ENCODE measurements at regions not wholly inside any gene's neighbourhood (a gene's known extent, or its start where the extent isn't known, plus 50 kb on each side); places are given as distances from the start of the nearest gene placed in this dataset.

DNA sequence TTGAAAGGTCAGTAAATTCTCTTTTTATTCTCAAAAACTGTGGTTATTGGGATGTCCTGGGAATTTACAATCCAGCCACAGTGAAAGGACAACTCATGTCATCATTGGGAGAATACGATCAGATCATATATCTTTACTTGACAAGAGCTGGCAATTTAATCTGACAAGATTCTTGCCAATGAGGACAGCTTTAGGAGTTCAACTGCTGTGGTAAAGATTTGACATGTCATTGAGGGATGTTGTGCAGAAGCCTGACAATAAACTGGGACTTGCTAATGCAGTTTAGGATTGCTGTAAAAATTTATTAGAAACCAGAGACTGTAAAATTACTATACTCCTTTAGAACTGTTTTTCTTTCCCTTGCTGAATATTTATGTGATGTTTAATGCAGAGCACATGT lies 1131.0 kb downstream of the MAT2B start:
- in situ Hi-C loops (cut with HindIII; ENCODE audit: low sequenced_read_pairs) = no loop called here

GRCh38 chr5:164637931-164638521 lies 1132.6 kb downstream of the MAT2B start:
- in situ Hi-C loops (cut with HindIII; ENCODE audit: low sequenced_read_pairs) = no loop called here

DNA sequence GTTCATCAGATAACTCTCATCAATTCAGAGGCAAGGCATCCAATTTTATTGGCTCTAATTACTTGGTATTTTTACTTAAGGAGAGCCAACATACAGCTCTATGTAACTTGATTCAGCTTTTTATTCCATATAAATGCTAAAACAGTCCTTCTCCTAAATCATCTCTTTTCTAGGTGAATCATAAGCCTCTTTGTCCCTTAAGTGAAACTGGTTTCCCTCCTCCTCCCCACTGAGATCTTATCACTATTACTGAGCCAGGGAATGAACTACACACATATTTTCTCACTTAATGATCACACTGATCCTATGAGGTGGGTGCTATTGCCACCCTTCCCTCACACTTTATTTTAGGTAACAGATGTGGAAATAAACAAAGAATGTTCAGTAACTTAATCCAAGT lies 1143.8 kb downstream of the MAT2B start:
- in situ Hi-C loops (cut with HindIII; ENCODE audit: low sequenced_read_pairs) = no loop called here

DNA sequence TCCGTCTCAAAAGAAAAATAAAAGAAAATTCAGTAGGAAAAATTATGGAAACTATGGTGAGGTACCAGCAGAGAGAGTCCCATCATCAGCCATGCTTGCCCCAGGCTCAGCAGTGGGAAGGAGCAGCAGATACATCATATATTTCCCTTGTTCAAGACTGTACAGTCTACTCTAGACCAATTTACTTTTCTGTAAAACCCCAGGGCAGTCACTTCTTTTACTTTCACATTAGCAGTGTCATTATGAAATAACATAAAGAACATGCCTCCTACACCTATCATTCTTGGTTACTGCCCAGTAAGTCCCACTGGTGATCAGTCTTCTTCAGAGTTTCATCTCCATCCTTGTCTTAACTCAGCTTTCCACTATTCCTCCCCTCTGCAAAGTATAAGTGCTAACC lies 1145.0 kb downstream of the MAT2B start:
- in situ Hi-C loops (cut with HindIII; ENCODE audit: low sequenced_read_pairs) = no loop called here

- in situ Hi-C loops (cut with HindIII; ENCODE audit: low sequenced_read_pairs) = no loop called here
Observed at GRCh38 chr5:164651546-164652275, 1146.3 kb downstream of the MAT2B start.

GRCh38 chr5:164652276-164652660 lies 1146.8 kb downstream of the MAT2B start:
- in situ Hi-C loops (cut with HindIII; ENCODE audit: low sequenced_read_pairs) = no loop called here

DNA sequence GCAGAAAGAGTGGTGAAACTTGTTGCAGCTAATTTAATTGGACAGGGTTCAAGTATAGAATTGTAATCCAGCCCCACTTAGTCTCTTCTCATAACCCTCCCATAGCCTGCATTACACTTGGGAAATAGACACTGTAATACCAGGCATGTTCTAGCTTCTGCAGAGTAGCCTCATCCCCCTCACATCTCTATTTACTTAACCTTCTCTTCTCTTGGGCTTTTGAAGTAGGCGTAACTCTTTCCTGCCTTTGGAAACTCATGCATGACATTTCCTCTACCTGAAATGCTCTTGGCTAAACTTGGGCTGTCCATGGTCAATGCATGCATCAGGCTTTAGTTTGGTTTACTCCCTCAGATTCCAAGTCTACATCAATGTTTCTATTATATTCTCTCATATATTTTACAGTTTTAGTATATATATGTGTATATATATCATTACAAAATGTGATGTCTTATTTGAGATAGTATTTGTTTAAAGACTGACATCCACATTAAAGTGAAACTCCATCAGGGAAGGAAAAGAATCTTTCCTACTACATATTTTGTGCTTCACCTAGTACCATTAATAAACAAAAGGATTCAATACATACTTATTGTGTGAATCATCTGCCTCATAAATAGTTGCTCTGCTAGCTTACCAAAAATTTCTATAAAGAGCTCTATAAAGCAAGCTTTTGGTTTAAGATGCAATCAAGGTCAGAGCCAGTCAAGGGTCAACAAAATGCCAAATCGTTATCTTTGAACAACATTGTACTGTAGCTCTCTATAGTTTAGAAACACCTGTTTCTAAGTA lies 1158.0 kb downstream of the MAT2B start:
- in situ Hi-C loops (cut with HindIII; ENCODE audit: low sequenced_read_pairs) = no loop called here

- in situ Hi-C loops (cut with HindIII; ENCODE audit: low sequenced_read_pairs) = no loop called here
Observed at GRCh38 chr5:164671640-164672039, 1166.2 kb downstream of the MAT2B start.

- in situ Hi-C loops (cut with HindIII; ENCODE audit: low sequenced_read_pairs) = no loop called here
Observed at GRCh38 chr5:164672205-164672604, 1166.8 kb downstream of the MAT2B start.

GRCh38 chr5:164672931-164673694 lies 1167.7 kb downstream of the MAT2B start:
- in situ Hi-C loops (cut with HindIII; ENCODE audit: low sequenced_read_pairs) = no loop called here

DNA sequence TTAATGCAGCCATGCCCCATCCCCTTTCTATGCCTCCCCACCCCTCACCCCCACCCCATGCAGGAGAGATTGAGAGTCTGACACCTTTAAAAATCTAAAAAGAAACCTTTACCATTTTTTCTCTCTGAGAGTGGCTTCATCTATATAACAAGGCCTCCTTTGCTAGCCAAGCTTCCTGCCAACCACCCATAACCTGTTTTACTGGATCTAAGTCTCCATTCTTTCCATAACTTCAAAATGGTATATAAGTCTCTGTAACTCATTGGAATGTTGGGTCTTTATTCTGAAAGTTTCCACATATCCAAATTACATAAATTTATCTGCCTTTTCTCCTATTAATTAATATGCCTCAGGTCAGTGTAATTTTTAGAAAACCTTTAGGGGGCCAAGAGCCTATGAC lies 1174.0 kb downstream of the MAT2B start:
- in situ Hi-C loops (cut with HindIII; ENCODE audit: low sequenced_read_pairs) = loop anchor here (5.0 kb wide), 2 partner anchors 38 to 87 kb away; no protein-coding TSS in a partner anchor

DNA sequence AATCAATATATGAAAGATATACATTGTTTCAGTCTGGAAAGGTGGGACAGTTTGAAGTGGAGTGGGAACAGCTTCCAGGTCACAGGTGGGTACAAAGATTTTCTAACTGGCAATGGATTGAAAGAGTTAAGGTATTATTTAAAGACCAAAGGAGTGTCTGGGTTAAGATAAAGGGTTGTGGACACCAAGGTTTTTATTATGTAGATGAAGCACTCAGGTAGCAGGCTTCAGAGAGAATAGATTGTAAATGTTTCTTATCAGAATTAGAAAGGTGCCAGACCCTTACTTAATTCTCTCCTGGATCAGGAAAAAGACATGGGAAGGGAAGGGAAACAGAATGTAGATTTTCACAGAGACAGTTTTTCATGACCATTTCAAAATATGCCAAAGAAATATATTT lies 1174.8 kb downstream of the MAT2B start:
- in situ Hi-C loops (cut with HindIII; ENCODE audit: low sequenced_read_pairs) = no loop called here

GRCh38 chr5:164680812-164681520 lies 1175.5 kb downstream of the MAT2B start:
- in situ Hi-C loops (cut with HindIII; ENCODE audit: low sequenced_read_pairs) = no loop called here

DNA sequence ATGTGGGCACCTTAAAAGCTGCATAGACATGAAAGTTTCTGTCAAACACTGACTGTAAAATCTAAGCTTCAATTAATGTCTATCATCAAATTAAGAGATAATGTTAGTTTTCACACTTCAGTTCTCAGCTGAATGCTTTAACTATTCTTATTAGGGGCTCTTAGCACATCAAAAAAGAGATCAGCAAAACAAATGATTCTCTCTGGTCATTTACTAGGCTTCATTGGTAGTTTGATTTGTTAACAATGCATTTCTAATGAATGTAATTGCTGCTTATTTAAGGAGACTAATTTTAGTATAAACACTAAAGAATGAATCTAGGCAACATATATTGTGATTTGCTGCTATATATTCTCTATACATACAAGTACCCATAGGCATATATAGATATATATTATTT lies 1182.0 kb downstream of the MAT2B start:
- in situ Hi-C loops (cut with HindIII; ENCODE audit: low sequenced_read_pairs) = no loop called here

GRCh38 chr5:164688437-164688836 lies 1183.0 kb downstream of the MAT2B start:
- in situ Hi-C loops (cut with HindIII; ENCODE audit: low sequenced_read_pairs) = no loop called here

DNA sequence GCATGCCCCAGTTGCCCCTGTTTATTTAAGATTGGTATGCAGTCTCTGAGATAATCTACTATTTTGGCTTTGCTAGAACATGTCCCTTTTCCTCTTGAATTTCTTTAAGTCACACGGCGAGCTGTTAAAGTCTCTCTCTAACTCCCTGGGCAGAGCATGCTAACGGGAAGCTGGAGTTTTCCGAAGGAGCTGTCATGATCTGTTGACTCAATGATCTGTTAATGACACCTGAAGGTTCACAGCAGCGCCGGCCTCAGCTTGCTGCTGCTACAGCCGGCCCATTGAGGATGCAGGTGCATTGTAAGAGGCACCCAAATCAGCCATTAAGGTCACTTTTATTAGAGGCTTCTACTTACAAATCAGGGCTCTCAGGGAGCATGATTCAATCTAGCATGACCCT lies 1203.4 kb downstream of the MAT2B start:
- in situ Hi-C loops (cut with HindIII; ENCODE audit: low sequenced_read_pairs) = no loop called here

DNA sequence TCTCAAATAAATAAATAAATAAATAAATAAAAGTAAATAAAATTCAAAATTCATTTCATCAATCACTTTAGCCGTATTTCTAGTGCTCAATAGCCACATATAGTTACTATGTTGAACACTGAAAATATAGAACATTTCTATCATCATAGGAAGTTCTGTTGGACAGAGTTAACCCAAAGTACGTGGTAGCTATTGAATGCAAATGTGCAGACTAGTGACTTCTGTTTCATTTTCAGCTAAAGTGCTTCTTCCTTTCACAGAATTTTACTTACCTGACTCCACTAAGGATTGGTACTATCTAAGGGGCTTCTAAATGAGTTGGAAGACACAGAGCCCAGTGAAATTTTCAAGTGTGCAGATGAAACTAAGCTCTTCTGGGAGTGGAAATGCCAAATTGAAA lies 1208.3 kb downstream of the MAT2B start:
- in situ Hi-C loops (cut with HindIII; ENCODE audit: low sequenced_read_pairs) = no loop called here

DNA sequence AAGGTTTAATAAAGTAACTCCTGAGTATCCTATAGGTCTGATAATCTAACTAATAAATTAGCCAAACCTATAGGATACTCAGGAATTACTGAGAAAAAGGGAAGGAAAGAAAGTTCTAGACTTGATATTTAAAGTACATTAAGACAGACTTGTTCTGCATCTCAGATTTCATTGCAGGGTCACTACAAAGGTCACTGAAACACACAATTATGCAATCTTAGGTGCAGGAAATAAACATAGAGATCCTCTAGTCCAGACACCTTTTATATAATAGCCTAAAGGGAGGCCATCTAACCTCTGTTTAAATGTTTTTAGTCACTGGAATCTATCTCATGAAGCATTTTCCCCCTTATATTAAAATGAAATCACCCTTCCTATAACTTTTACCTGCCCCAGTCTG lies 1215.7 kb downstream of the MAT2B start:
- in situ Hi-C loops (cut with HindIII; ENCODE audit: low sequenced_read_pairs) = no loop called here

DNA sequence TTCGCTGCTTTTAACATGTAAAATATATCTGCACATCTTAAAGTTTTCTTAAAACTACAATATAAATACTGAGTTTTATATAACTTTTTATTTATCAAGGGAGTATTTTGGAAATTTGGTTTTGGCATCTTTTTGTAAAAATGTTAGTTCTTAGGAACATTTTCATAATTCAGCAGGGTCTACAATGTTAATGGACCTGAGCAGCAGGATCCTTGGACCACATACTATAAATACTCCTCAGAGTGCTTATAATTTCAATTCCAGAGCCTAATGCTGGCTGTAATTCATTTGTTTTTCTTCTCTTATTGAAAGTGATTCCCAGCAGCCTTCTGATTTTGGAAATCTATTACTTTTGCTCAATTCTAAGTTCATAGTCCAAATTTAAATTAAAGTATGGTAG lies 1216.2 kb downstream of the MAT2B start:
- in situ Hi-C loops (cut with HindIII; ENCODE audit: low sequenced_read_pairs) = no loop called here

DNA sequence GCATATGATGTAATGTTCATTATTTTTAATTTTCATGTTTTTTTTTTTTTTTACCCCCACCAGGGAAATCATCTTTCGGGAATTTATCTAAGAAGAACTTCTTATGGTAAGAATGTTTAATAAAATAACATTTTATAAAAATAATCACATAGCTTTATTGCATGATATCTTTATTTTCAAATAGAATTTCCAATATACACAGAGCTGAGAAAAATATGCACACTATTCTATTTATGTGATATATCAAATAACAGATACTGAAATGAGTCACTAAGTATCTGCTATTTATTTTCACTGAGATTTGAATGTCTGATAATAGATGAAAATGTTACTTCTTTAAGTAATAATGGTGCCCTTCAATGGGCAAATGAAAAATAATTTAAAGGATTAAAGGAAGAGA lies 1217.3 kb downstream of the MAT2B start:
- in situ Hi-C loops (cut with HindIII; ENCODE audit: low sequenced_read_pairs) = no loop called here

DNA sequence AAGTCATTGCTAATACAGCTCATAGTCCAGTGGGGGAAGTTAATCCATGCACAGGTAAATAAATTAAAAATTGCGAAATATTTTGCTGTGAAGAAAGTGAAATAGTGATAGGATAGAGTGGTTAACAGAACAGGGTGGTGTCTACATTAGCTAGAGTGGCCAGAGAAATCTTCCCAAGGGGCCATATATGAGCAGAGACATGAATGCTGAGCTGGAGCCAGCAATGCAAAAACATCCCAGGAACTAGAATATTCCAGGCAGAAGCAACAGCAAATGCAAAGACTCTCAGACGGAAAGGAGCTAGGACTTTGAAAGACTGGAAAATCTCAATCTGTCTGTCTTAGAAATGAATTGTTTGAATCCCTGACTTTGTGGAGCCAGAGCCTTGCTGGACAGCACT lies 1221.6 kb downstream of the MAT2B start:
- in situ Hi-C loops (cut with HindIII; ENCODE audit: low sequenced_read_pairs) = no loop called here
